IPS-15b (cell line): ENCODE measurements at regions not wholly inside any gene's neighbourhood (a gene's known extent, or its start where the extent isn't known, plus 50 kb on each side); places are given as distances from the start of the nearest gene placed in this dataset.
"Not testable (repeated sequence)": the region's sequence is repeated elsewhere in the genome, so short reads cannot be mapped to it uniquely, and the experiment has no call there.

Source experiments
- H3K27me3 ChIP-seq: one replicate; pipeline ENCODE4 v1.6.1; 2013; ENCODE audit warnings: low read length; ENCODE audit not compliant: control insufficient read depth, insufficient read depth
- H3K36me3 ChIP-seq: one replicate; pipeline ENCODE4 v1.6.1; 2013; ENCODE audit warnings: low read length; ENCODE audit not compliant: control insufficient read depth, insufficient read depth
- H3K4me1 ChIP-seq: one replicate; pipeline ENCODE4 v1.6.1; 2013; ENCODE audit warnings: mild to moderate bottlenecking, low read length; ENCODE audit not compliant: control insufficient read depth, insufficient read depth
- H3K4me3 ChIP-seq: one replicate; pipeline ENCODE4 v1.5.1; 2013; ENCODE audit warnings: low read depth, low read length
- H3K9ac ChIP-seq: one replicate; pipeline ENCODE4 v1.6.1; 2013; ENCODE audit warnings: low read depth, mild to moderate bottlenecking, low read length
- H3K9me3 ChIP-seq: one replicate; pipeline ENCODE4 v1.6.1; 2013; ENCODE audit warnings: mild to moderate bottlenecking, low read length; ENCODE audit not compliant: control insufficient read depth, insufficient read depth

- H3K36me3 ChIP-seq = no peaks in the 10 kb centered on the region
- no peaks in the 10 kb centered on the region for H3K9me3 ChIP-seq
- H3K4me3 ChIP-seq = no peak overlapping the region
- H3K9ac ChIP-seq = no peak overlapping the region
- no peaks in the 10 kb centered on the region for H3K27me3 ChIP-seq
- no peaks in the 10 kb centered on the region for H3K4me1 ChIP-seq
Observed at GRCh38 chr12:72966684-72967083, 694.5 kb downstream of the TRHDE start.

- Histone ChIP-seq H3K4me3 (no peak overlapping the region), H3K4me1 (no peaks in the 10 kb centered on the region), H3K9me3 (peaks cover 11% of the 10 kb centered on the region), H3K9ac (no peak overlapping the region), H3K27me3 (no peaks in the 10 kb centered on the region), H3K36me3 (no peaks in the 10 kb centered on the region)
Observed at GRCh38 chr12:72974954-72975555, 702.9 kb downstream of the TRHDE start.

GRCh38 chr12:72978999-72979398, 706.8 kb downstream of the TRHDE start:
- Histone ChIP-seq H3K9ac (no peak overlapping the region), H3K27me3 (no peaks in the 10 kb centered on the region), H3K9me3 (peaks cover 10% of the 10 kb centered on the region), H3K4me1 (no peaks in the 10 kb centered on the region), H3K36me3 (no peaks in the 10 kb centered on the region), H3K4me3 (no peak overlapping the region)

GRCh38 chr12:72982356-72982755, 710.2 kb downstream of the TRHDE start:
- Histone ChIP-seq H3K4me3 (no peak overlapping the region), H3K9ac (no peak overlapping the region), H3K9me3 (no peaks in the 10 kb centered on the region), H3K4me1 (no peaks in the 10 kb centered on the region), H3K36me3 (no peaks in the 10 kb centered on the region), H3K27me3 (no peaks in the 10 kb centered on the region)

GRCh38 chr12:72986963-72987362, 714.8 kb downstream of the TRHDE start:
- no peaks in the 10 kb centered on the region for H3K4me1 ChIP-seq
- H3K36me3 ChIP-seq = no peaks in the 10 kb centered on the region
- H3K9ac ChIP-seq = no peak overlapping the region
- no peaks in the 10 kb centered on the region for H3K9me3 ChIP-seq
- H3K27me3 ChIP-seq = no peaks in the 10 kb centered on the region
- H3K4me3 ChIP-seq = no peak overlapping the region

GRCh38 chr12:72989458-72989947, 717.3 kb downstream of the TRHDE start:
- no peaks in the 10 kb centered on the region for H3K36me3 ChIP-seq
- no peaks in the 10 kb centered on the region for H3K9me3 ChIP-seq
- no peak overlapping the region for H3K9ac ChIP-seq
- H3K4me1 ChIP-seq = no peaks in the 10 kb centered on the region
- no peak overlapping the region for H3K4me3 ChIP-seq
- no peaks in the 10 kb centered on the region for H3K27me3 ChIP-seq

GRCh38 chr12:72995029-72995428, 722.9 kb downstream of the TRHDE start:
- not testable (repeated sequence) for H3K9me3 ChIP-seq, H3K27me3 ChIP-seq, H3K36me3 ChIP-seq, H3K9ac ChIP-seq, H3K4me3 ChIP-seq, H3K4me1 ChIP-seq

- Histone ChIP-seq H3K4me1 (no peaks in the 10 kb centered on the region), H3K4me3 (no peak overlapping the region), H3K9me3 (no peaks in the 10 kb centered on the region), H3K36me3 (no peaks in the 10 kb centered on the region), H3K9ac (no peak overlapping the region), H3K27me3 (no peaks in the 10 kb centered on the region)
Observed at GRCh38 chr12:72995616-72996015, 723.4 kb downstream of the TRHDE start.

- not testable (repeated sequence) for H3K4me3 ChIP-seq, H3K9ac ChIP-seq, H3K4me1 ChIP-seq, H3K9me3 ChIP-seq, H3K36me3 ChIP-seq, H3K27me3 ChIP-seq
Observed at GRCh38 chr12:73001806-73002205, 729.6 kb downstream of the TRHDE start.

- not testable (repeated sequence) for H3K4me3 ChIP-seq, H3K9me3 ChIP-seq, H3K36me3 ChIP-seq, H3K4me1 ChIP-seq, H3K27me3 ChIP-seq, H3K9ac ChIP-seq
Observed at GRCh38 chr12:73002504-73002903, 730.3 kb downstream of the TRHDE start.

- H3K4me3 ChIP-seq, H3K27me3 ChIP-seq, H3K9ac ChIP-seq, H3K36me3 ChIP-seq, H3K4me1 ChIP-seq, H3K9me3 ChIP-seq: not testable (repeated sequence)
Observed at GRCh38 chr12:73009138-73009834, 737.1 kb downstream of the TRHDE start.

GRCh38 chr12:73017981-73018380, 745.8 kb downstream of the TRHDE start:
- Histone ChIP-seq H3K9me3 (no peaks in the 10 kb centered on the region), H3K27me3 (no peaks in the 10 kb centered on the region), H3K9ac (no peak overlapping the region), H3K4me1 (no peaks in the 10 kb centered on the region), H3K36me3 (no peaks in the 10 kb centered on the region), H3K4me3 (no peak overlapping the region)
